ENCODE measurements at regions not wholly inside any gene's neighbourhood (a gene's known extent, or its start where the extent isn't known, plus 50 kb on each side); places are given as distances from the start of the nearest gene placed in this dataset.

- DNase-seq (ENCODE audit: low read depth): peak; percentile 21
- no peak for TF ChIP-seq CTCF (conservative IDR thresholded peaks at IDR 0.05; ENCODE audit: low read depth, low read length)
- no peak overlapping the region for H3K4me3 ChIP-seq (ENCODE audit: low read depth, low read length)
Observed at GRCh38 chr12:81022531-81022930, 55.3 kb upstream of the ACSS3 start.

GRCh38 chr12:81021834-81022233 lies 56.0 kb upstream of the ACSS3 start:
- H3K4me3 ChIP-seq (ENCODE audit: low read depth, low read length): no peak overlapping the region
- DNase-seq (ENCODE audit: low read depth): peak; percentile 49
- TF ChIP-seq CTCF (conservative IDR thresholded peaks at IDR 0.05; ENCODE audit: low read depth, low read length): no peak

GRCh38 chr12:81021131-81021748 lies 56.6 kb upstream of the ACSS3 start:
- TF ChIP-seq CTCF (conservative IDR thresholded peaks at IDR 0.05; ENCODE audit: low read depth, low read length): no peak
- no peak for DNase-seq (ENCODE audit: low read depth)
- no peak overlapping the region for H3K4me3 ChIP-seq (ENCODE audit: low read depth, low read length)

GRCh38 chr12:81017792-81018191 lies 60.1 kb upstream of the ACSS3 start:
- DNase-seq (ENCODE audit: low read depth): no peak
- no peak for TF ChIP-seq CTCF (conservative IDR thresholded peaks at IDR 0.05; ENCODE audit: low read depth, low read length)
- no peak overlapping the region for H3K4me3 ChIP-seq (ENCODE audit: low read depth, low read length)

- no peak for TF ChIP-seq CTCF (conservative IDR thresholded peaks at IDR 0.05; ENCODE audit: low read depth, low read length)
- H3K4me3 ChIP-seq (ENCODE audit: low read depth, low read length): no peak overlapping the region
- DNase-seq (ENCODE audit: low read depth): peak; percentile 8
Observed at GRCh38 chr12:81015510-81015909, 62.4 kb upstream of the ACSS3 start.

GRCh38 chr12:81010641-81011040 lies 67.2 kb upstream of the ACSS3 start:
- no peak for DNase-seq (ENCODE audit: low read depth)
- no peak for TF ChIP-seq CTCF (conservative IDR thresholded peaks at IDR 0.05; ENCODE audit: low read depth, low read length)
- H3K4me3 ChIP-seq (ENCODE audit: low read depth, low read length): no peak overlapping the region

- no peak for DNase-seq (ENCODE audit: low read depth)
- no peak for TF ChIP-seq CTCF (conservative IDR thresholded peaks at IDR 0.05; ENCODE audit: low read depth, low read length)
- no peak overlapping the region for H3K4me3 ChIP-seq (ENCODE audit: low read depth, low read length)
Observed at GRCh38 chr12:81005606-81006005, 67.9 kb upstream of the LIN7A start.

All from choroid plexus epithelial cell (primary cell).